HK-2 (cell line): ENCODE measurements at regions not wholly inside any gene's neighbourhood (a gene's known extent, or its start where the extent isn't known, plus 50 kb on each side); places are given as distances from the start of the nearest gene placed in this dataset.
A peak's percentile ranks its signal among the peaks of the same experiment; 100 is the strongest.
"Not testable (repeated sequence)": the region's sequence is repeated elsewhere in the genome, so short reads cannot be mapped to it uniquely, and the experiment has no call there.

Experiments
- DNase-seq: peaks from one replicate; pipeline ENCODE4 v3.0.0-alpha.2; 2018; ENCODE audit not compliant: unreplicated experiment

- DNase-seq = no peak
Measured at GRCh38 chr17:16870253-16871245, 101.4 kb downstream of the TNFRSF13B start.

DNA sequence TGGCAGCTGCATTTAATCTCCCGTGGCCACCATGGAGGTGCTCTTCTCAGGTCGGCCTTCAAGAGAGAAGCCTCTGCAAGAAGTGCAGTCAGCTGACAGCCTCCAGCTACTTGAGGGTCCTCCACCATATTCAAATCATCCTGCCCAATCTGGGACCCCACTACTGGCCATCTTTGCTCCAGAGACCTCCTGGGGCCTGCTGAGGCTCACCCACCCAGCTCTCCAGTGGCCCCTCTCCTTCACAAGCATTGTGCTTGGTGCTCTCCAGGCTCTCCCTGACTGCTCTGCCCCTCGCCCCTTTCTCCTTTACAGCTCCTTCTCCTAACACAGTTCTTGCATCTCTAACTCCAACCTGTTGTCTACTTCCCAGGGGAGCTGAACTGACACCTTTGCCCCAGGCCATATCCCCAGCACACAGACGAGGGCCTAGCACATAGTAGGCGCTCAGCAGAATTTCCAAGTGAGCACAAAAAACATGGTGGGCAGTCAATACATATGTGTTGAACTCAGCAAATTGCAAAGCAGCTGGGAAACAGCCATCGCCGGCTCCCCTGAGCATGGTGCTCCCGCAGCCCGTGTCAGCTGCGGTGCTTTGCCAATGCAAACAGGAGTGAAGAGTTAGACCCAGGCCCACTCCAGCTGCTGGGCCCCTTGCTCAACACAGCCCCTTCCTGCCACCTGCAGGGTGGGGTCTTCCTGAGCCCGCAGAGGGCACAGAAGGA, 102.2 kb downstream of the TNFRSF13B start:
- not testable (repeated sequence) for DNase-seq

DNA sequence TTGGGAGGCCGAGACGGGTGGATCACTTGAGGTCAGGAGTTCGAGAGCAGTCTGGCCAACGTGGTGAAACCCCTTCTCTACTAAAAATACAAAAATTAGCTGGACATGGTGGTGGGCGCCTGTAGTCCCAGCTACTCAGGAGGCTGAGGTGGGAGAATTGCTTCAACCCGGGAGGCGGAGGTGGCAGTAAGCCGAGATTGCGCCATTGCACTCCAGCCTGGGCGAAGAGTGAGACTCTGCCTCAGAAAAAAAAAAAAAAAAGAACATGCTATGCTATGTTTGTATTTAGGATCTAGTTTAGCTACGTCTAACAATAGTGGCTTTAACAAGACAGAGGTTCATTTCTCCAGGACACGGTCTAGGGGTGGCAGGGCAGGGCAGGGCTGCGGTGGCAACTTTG, 103.3 kb downstream of the TNFRSF13B start:
- not testable (repeated sequence) for DNase-seq

GRCh38 chr17:16867545-16867944, 104.4 kb downstream of the TNFRSF13B start:
- DNase-seq = not testable (repeated sequence)

GRCh38 chr17:16866841-16867240, 105.1 kb downstream of the TNFRSF13B start:
- DNase-seq = not testable (repeated sequence)

DNA sequence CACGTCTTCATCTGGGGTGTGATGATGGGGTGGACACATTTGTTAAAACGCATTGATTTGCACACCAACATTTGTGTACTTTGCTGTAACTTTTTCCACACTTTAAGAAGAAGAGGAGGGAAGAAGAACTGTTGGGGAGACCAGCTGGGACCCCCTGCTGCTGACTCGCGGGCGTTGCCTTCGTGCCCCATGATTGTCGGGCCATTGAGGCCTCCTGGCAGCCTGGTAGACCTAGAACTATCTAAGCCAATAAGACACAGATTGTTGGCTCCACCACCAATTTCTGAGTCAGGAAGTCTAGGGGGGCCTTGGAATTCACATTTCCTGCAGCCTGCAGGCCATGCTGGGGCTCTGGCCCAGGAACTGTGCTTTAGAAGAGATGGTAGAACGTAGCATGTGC, 105.5 kb downstream of the TNFRSF13B start:
- no peak for DNase-seq

- DNase-seq = peak; percentile 7
Measured at GRCh38 chr17:16865704-16866103, 106.2 kb downstream of the TNFRSF13B start.

GRCh38 chr17:16865077-16865613, 106.8 kb downstream of the TNFRSF13B start:
- DNase-seq = not testable (repeated sequence)

GRCh38 chr17:16864462-16865076, 107.3 kb downstream of the TNFRSF13B start:
- DNase-seq = peak; percentile 26

DNA sequence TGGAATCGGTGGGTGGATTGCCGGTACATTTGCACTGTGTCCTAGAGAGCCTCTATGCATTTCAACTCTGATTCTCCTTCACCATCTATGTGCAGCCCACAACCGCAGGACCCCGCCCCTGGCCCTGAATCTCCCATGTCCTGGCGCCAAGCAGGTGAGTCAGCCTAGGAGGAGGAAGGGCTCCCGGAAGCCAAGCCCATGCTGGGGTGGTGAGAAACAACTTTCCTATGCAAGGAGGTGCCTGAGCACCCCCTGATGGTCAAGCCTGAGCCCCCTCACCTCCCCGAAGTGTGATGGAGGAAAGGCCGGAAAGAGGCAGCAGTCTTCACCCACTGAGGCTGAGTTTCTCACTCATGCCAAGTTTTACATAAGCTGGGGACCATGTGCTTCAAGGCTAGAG, 110.8 kb downstream of the TNFRSF13B start:
- DNase-seq = peak; percentile 83

GRCh38 chr17:16860467-16860866, 111.5 kb downstream of the TNFRSF13B start:
- DNase-seq = not testable (repeated sequence)

DNA sequence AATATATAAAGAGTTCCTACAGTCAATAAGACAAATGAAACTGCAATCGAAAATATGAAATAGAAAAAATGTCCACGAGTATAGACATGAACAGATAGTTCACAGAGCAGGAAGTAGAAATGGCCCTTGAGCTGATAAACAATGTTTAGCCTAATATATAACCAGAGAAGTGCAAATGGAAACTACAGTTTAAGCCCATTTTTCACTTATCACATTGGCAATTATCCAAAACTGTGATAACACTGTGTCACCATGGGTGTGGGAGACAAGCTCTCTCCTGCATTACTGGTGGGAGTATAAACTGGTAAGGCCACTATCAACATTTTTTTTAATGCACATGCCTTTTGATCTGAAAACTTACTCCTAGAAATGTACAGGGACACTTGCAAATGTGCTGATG, 112.4 kb downstream of the TNFRSF13B start:
- DNase-seq = not testable (repeated sequence)

- not testable (repeated sequence) for DNase-seq
Measured at GRCh38 chr17:16857746-16858145, 114.2 kb downstream of the TNFRSF13B start.

DNA sequence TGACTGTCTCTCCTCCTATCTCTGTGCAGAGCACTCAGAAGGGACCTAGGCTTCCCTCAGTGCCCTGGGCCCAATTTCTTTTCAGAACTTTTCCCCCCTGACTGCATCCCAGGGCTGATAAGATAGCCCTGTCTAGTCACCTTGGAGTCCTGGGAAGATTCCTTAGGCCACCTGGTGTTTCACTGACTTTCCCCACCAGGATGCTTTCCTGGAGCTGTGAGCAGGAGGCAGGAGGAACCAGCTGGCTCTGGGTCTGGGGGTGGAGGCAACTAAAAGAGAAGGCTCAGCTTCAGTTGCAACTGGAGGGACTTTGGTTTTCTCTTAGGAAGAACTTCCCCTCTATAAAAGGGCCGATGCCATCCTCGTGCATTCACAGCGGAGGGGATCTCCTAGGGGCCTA, 115.1 kb downstream of the TNFRSF13B start:
- not testable (repeated sequence) for DNase-seq

- DNase-seq = not testable (repeated sequence)
Measured at GRCh38 chr17:16856171-16856570, 115.7 kb downstream of the TNFRSF13B start.

- not testable (repeated sequence) for DNase-seq
Measured at GRCh38 chr17:16854636-16855035, 117.3 kb downstream of the TNFRSF13B start.

GRCh38 chr17:16853661-16854320, 118.1 kb downstream of the TNFRSF13B start:
- no peak for DNase-seq

GRCh38 chr17:16849861-16850260, 122.1 kb downstream of the TNFRSF13B start:
- DNase-seq = not testable (repeated sequence)

DNA sequence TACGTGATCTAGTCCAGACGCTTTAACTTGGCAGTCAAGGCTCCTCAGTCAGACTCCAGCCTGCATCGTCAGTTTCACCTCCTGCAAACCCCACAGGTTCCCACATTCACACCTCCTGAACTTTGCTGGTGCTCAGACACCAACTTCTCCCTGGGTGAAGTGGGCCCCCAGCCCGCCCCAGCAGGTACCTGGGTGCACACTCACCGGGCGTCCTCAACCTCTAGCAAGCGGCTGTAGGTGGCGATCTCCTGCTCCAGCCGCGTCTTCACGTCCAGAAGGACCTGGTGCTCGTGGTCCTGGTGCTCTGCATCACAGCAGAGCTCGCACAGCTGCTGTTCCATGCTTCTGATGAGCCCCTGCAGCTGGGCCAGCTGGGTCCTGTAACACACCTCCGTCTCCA, 122.9 kb downstream of the TNFRSF13B start:
- DNase-seq = not testable (repeated sequence)

GRCh38 chr17:16845098-16845497, 126.8 kb downstream of the TNFRSF13B start:
- DNase-seq = not testable (repeated sequence)

DNA sequence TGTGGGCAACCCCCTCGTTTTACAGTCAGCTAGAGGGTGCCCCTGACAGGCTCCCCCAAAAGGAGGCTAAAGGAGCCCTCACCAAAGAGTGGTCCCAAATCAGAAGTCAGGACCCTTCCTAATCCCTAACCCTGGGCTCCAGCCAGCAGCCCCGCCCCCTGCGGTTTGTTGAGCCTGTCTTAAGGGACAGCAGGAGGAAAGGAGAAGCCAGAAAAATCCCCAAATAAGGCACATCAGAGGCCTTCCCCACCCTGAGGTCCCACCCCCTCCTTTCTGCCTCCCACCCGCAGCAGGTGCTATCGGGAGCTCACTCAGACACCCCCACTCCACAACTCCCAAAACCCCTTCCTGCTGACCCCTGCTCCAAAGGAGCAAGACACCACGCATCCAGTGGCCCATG, 127.2 kb downstream of the TNFRSF13B start:
- DNase-seq = not testable (repeated sequence)
